ENCODE measurements at regions not wholly inside any gene's neighbourhood (a gene's known extent, or its start where the extent isn't known, plus 50 kb on each side); places are given as distances from the start of the nearest gene placed in this dataset.

- TF ChIP-seq CTCF (IDR thresholded peaks at IDR 0.05; ENCODE audit: control insufficient read depth, extremely low read depth, insufficient read depth) = no peak
- no peak for DNase-seq (ENCODE audit: low read depth)
- no peak overlapping the region for H3K4me3 ChIP-seq (ENCODE audit: low read depth, low read length)
Measured at GRCh38 chr2:8101614-8102277, 580.1 kb upstream of the ID2 start.

GRCh38 chr2:8102470-8102869, 579.4 kb upstream of the ID2 start:
- H3K4me3 ChIP-seq (ENCODE audit: low read depth, low read length) = no peak overlapping the region
- no peak for TF ChIP-seq CTCF (IDR thresholded peaks at IDR 0.05; ENCODE audit: control insufficient read depth, extremely low read depth, insufficient read depth)
- DNase-seq (ENCODE audit: low read depth) = no peak

GRCh38 chr2:8103085-8103708, 578.7 kb upstream of the ID2 start:
- H3K4me3 ChIP-seq (ENCODE audit: low read depth, low read length) = no peak overlapping the region
- DNase-seq (ENCODE audit: low read depth) = peak; percentile 46
- TF ChIP-seq CTCF (IDR thresholded peaks at IDR 0.05; ENCODE audit: control insufficient read depth, extremely low read depth, insufficient read depth) = no peak

- H3K4me3 ChIP-seq (ENCODE audit: low read depth, low read length) = no peak overlapping the region
- no peak for TF ChIP-seq CTCF (IDR thresholded peaks at IDR 0.05; ENCODE audit: control insufficient read depth, extremely low read depth, insufficient read depth)
- no peak for DNase-seq (ENCODE audit: low read depth)
Measured at GRCh38 chr2:8107150-8107549, 574.7 kb upstream of the ID2 start.

GRCh38 chr2:8107621-8108378, 574.1 kb upstream of the ID2 start:
- H3K4me3 ChIP-seq (ENCODE audit: low read depth, low read length) = no peak overlapping the region
- TF ChIP-seq CTCF (IDR thresholded peaks at IDR 0.05; ENCODE audit: control insufficient read depth, extremely low read depth, insufficient read depth) = no peak
- no peak for DNase-seq (ENCODE audit: low read depth)

GRCh38 chr2:8110716-8111115, 571.1 kb upstream of the ID2 start:
- H3K4me3 ChIP-seq (ENCODE audit: low read depth, low read length) = no peak overlapping the region
- no peak for TF ChIP-seq CTCF (IDR thresholded peaks at IDR 0.05; ENCODE audit: control insufficient read depth, extremely low read depth, insufficient read depth)
- DNase-seq (ENCODE audit: low read depth) = no peak
